Left ventricle myocardium inferior (tissue), 1 donor: ENCODE measurements at regions not wholly inside any gene's neighbourhood (a gene's known extent, or its start where the extent isn't known, plus 50 kb on each side); places are given as distances from the start of the nearest gene placed in this dataset.

Source experiments
- DNase-seq: peaks from one replicate; pipeline ENCODE4 v3.0.0-alpha.2; 2020
- H3K27ac ChIP-seq: fragments of 200-600 bp; replicated peaks from 2 replicates; pipeline ENCODE4 v1.8.0; 2021
- H3K27me3 ChIP-seq: fragments of 200-600 bp; 2 replicates; pipeline ENCODE4 v1.8.0; 2021; ENCODE audit warnings: low read depth
- H3K36me3 ChIP-seq: fragments of 200-600 bp; 2 replicates; pipeline ENCODE4 v1.8.0; 2021
- H3K4me1 ChIP-seq: fragments of 200-600 bp; 2 replicates; pipeline ENCODE4 v1.8.0; 2021
- H3K4me3 ChIP-seq: fragments of 200-600 bp; 2 replicates; pipeline ENCODE4 v1.8.0; 2021; ENCODE audit warnings: mild to moderate bottlenecking, moderate library complexity
- H3K9me3 ChIP-seq: fragments of 200-600 bp; replicated peaks from 2 replicates; pipeline ENCODE4 v1.8.0; 2021
- intact Hi-C: fragments of 100-400 bp; cut with micrococcal nuclease; formaldehyde crosslinking; loops from one replicate; pipeline ENCODE4 v1.11.0; 2022
- TF ChIP-seq, protein P1 (sequence below): fragments of 200-600 bp; IDR thresholded peaks from 2 replicates; pipeline ENCODE4 v1.8.0; 2021; ENCODE audit warnings: antibody characterized with exemption, mild to moderate bottlenecking, borderline replicate concordance
- donor health status: DM: no; HTN: yes; CAD: no; lungs with severe emphysema.

DNA sequence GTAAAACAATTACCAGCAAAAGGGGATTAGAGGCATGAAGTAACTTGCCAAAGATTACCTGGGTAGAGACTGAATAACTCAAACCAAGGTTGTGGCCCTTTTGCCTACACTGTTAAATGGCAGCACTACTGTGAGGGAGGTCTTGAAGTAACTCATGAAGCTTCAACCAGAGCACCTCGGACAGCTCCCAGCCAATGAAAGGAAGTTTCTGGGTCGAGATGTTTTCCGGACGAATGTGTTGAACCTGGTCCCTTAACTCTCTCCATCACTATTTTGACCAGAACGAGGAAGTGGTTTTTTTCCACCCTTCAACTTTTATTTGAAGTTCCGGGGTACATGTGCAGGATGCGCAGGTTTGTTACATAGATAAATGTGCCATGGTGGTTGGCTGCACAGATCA lies 133.6 kb upstream of the PRKCQ start:
- no peak for DNase-seq
- Histone ChIP-seq H3K27me3 (peaks cover 58% of the 10 kb centered on the region), H3K4me3 (no peak overlapping the region), H3K4me1 (no peaks in the 10 kb centered on the region), H3K9me3 (no peaks in the 10 kb centered on the region), H3K36me3 (no peaks in the 10 kb centered on the region), H3K27ac (no peak overlapping the region)
- TF ChIP-seq, protein P1, sequence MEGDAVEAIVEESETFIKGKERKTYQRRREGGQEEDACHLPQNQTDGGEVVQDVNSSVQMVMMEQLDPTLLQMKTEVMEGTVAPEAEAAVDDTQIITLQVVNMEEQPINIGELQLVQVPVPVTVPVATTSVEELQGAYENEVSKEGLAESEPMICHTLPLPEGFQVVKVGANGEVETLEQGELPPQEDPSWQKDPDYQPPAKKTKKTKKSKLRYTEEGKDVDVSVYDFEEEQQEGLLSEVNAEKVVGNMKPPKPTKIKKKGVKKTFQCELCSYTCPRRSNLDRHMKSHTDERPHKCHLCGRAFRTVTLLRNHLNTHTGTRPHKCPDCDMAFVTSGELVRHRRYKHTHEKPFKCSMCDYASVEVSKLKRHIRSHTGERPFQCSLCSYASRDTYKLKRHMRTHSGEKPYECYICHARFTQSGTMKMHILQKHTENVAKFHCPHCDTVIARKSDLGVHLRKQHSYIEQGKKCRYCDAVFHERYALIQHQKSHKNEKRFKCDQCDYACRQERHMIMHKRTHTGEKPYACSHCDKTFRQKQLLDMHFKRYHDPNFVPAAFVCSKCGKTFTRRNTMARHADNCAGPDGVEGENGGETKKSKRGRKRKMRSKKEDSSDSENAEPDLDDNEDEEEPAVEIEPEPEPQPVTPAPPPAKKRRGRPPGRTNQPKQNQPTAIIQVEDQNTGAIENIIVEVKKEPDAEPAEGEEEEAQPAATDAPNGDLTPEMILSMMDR: no peak
- intact Hi-C loops: no loop called here

DNA sequence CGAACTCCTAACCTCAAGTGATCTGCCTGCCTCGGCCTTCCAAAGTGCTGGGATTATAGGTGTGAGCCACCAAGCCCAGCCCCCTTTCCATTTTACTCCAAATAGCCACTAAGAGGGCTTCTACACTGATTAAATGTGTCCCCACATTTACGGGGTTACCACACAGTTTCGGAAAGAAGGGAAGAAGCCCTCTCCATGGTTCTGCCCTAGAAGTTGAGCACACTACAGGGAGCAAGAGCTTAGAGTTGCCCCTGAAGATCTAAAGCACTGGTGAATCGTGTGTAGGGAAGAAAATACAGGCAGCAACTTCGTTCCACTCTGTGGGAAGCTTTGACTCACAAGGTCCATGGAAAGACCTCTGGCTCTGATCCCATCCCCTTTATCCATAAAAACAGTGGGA lies 133.0 kb upstream of the PRKCQ start:
- intact Hi-C loops: no loop called here
- no peaks in the 10 kb centered on the region for H3K36me3 ChIP-seq
- no peaks in the 10 kb centered on the region for H3K4me1 ChIP-seq
- no peaks in the 10 kb centered on the region for H3K9me3 ChIP-seq
- TF ChIP-seq, protein P1: no peak
- no peak overlapping the region for H3K27ac ChIP-seq
- peaks cover 64% of the 10 kb centered on the region for H3K27me3 ChIP-seq
- no peak for DNase-seq
- H3K4me3 ChIP-seq: no peak overlapping the region

DNA sequence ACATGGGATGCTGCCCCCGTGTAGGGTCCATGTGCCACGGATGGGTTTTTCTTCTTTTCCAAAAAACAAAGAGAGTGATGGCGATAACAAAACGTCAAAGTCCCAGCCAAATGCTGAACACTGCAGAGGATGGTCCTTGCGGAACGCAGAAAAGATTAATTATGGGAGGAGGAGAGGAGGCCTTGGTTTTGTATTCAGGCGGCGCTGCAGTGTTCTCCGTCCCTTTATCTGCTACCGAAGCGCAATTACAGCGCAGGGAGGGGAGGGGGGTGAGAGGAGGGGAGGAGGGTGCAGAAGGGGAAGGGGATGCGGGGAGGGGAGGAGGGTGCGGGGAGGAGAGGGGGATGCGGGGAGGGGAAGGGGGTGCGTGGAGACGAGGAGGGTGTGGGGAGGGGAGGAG lies 131.8 kb upstream of the PRKCQ start:
- no peak overlapping the region for H3K27ac ChIP-seq
- H3K36me3 ChIP-seq: no peaks in the 10 kb centered on the region
- no peaks in the 10 kb centered on the region for H3K4me1 ChIP-seq
- TF ChIP-seq, protein P1: no peak
- intact Hi-C loops: no loop called here
- no peaks in the 10 kb centered on the region for H3K9me3 ChIP-seq
- peaks cover 74% of the 10 kb centered on the region for H3K27me3 ChIP-seq
- no peak for DNase-seq
- H3K4me3 ChIP-seq: no peak overlapping the region

DNA sequence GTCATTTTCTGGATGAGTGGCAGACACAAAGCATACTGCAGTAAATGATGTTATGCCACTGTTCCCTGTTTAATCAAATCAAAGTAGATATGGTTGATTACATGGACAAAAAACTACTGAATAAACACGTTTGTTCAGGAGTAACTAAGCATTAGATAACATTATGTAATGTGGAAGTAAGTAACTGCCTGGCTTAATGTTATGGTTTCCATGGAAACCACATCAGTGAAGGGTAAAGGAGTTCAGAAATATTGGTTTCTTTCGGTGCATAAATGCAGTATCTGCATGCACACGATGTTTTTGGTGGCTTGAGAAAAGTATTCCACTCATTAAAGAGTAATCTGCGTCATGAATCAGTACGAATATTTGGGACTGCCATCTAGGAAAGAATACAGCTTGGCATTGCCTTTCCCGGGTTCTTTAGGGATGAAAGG lies 131.3 kb upstream of the PRKCQ start:
- Histone ChIP-seq H3K27ac (no peak overlapping the region), H3K9me3 (no peaks in the 10 kb centered on the region), H3K4me1 (no peaks in the 10 kb centered on the region), H3K36me3 (no peaks in the 10 kb centered on the region), H3K27me3 (peaks cover 78% of the 10 kb centered on the region), H3K4me3 (no peak overlapping the region)
- DNase-seq: no peak
- TF ChIP-seq, protein P1: no peak
- intact Hi-C loops: no loop called here

DNA sequence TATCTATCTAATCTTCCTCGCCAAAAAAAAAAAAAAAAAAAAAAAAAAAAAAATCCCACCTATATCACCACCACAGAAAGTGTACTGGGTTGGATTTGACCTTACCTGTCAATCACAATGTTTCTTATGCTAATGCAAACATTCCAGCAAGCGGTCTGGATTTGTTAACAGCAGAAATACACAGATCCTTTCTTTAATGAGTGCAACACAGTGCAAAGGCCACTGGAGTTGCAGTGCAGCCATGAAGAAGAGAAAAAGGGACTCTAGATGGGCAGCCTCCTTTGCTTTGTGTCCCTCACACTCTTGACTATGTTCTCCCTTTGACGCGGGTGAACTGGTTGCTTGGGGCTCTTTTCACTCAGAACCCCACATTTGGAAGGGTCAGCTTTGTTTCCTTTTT lies 127.3 kb upstream of the PRKCQ start:
- H3K36me3 ChIP-seq: no peaks in the 10 kb centered on the region
- H3K27ac ChIP-seq: no peak overlapping the region
- H3K27me3 ChIP-seq: peaks cover 81% of the 10 kb centered on the region
- intact Hi-C loops: no loop called here
- H3K9me3 ChIP-seq: no peaks in the 10 kb centered on the region
- TF ChIP-seq, protein P1: no peak
- no peak overlapping the region for H3K4me3 ChIP-seq
- DNase-seq: no peak
- no peaks in the 10 kb centered on the region for H3K4me1 ChIP-seq

DNA sequence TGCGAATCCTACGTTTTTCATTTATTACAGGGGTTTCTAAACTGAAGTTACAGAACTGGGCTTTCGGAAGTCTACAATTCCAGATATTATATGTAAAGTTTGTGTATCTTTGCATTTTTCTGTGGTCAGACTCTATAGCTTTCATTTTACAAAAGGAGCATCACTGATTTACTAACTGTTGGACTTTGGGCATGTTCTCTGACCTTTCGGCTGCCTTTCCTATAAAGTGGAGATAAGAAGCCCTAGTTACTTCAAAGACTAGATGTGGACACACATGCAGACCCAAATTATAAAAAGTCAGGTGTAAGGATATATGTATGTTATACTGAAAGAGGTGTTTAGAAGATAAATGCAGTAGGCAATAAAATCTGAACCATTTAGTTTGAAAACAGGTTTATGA lies 126.6 kb upstream of the PRKCQ start:
- no peak overlapping the region for H3K27ac ChIP-seq
- peaks cover 76% of the 10 kb centered on the region for H3K27me3 ChIP-seq
- H3K36me3 ChIP-seq: no peaks in the 10 kb centered on the region
- H3K4me1 ChIP-seq: no peaks in the 10 kb centered on the region
- TF ChIP-seq, protein P1: no peak
- no peak overlapping the region for H3K4me3 ChIP-seq
- DNase-seq: no peak
- intact Hi-C loops: no loop called here
- H3K9me3 ChIP-seq: no peaks in the 10 kb centered on the region
